ENCODE measurements at regions not wholly inside any gene's neighbourhood (a gene's known extent, or its start where the extent isn't known, plus 50 kb on each side); places are given as distances from the start of the nearest gene placed in this dataset.
"Not testable (repeated sequence)": the region's sequence is repeated elsewhere in the genome, so short reads cannot be mapped to it uniquely, and the experiment has no call there.

GRCh38 chr5:121471222-121471621, 380.5 kb upstream of the FTMT start:
- TF ChIP-seq CCAR2 (IDR thresholded peaks at IDR 0.05; ENCODE audit: low read depth, low read length); ZNF76 (CRISPR knock-in tag; IDR thresholded peaks at IDR 0.05; ENCODE audit: borderline replicate concordance); NCOA1 (IDR thresholded peaks at IDR 0.05; ENCODE audit: low read depth); IRF2 (CRISPR knock-in tag; IDR thresholded peaks at IDR 0.05); CTCF (IDR thresholded peaks at IDR 0.05 in 2 of 3, conservative IDR thresholded peaks at IDR 0.05 in 1 of 3; ENCODE audit: insufficient read depth in 2 of 3, low read depth in 1 of 3, low read length in 3 of 3); BRCA1 (IDR thresholded peaks at IDR 0.05); BRCA1 (CRISPR knock-in tag; IDR thresholded peaks at IDR 0.05); MLX (CRISPR knock-in tag; conservative IDR thresholded peaks at IDR 0.05); HNRNPUL1 (IDR thresholded peaks at IDR 0.05; ENCODE audit: low read length); POLR2A (conservative IDR thresholded peaks at IDR 0.05); SIN3A (IDR thresholded peaks at IDR 0.05; ENCODE audit: borderline replicate concordance in 2 of 2, control insufficient read depth in 1 of 2, low read depth in 2 of 2, low read length in 2 of 2): not testable (repeated sequence)

Data from K562 (cell line).